Prostate gland (tissue), 2 donors: ENCODE measurements at regions not wholly inside any gene's neighbourhood (a gene's known extent, or its start where the extent isn't known, plus 50 kb on each side); places are given as distances from the start of the nearest gene placed in this dataset.

Experiments used
- CTCF ChIP-seq, 4 experiments: fragments of 200-600 bp in 2 of 4; fragments of 450-650 bp in 2 of 4; sonication (generic) in 2 of 4; IDR thresholded peaks; 1 replicate in 3 of 4; 2 replicates in 1 of 4; pipeline ENCODE4 v1.5.1; 2016 to 2019; ENCODE audit warnings: antibody characterized with exemption in 4 of 4, mild to moderate bottlenecking in 2 of 4, moderate library complexity in 2 of 4
- POLR2AphosphoS5 ChIP-seq: sonication (generic); formaldehyde crosslinking; IDR thresholded peaks from one replicate; pipeline ENCODE4 v1.6.1; 2017; ENCODE audit warnings: antibody characterized with exemption

DNA sequence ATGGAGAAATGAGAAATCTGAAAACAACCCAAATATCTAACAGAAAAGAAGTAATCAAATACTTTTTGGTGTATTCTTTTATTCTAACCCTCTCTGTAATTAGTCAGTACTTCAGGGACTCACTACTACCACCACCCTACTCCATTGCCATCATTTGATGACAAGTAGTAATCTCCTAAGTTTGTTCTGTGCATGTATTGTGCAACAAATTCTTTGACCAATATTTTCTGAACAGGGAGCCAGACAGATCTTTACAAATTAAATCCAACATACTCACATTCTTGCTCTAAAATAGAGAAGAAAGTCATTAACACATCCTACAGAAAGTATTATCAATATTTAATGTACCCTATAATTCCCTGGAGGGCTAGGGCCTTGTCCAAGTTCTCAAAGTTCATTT, 1416.4 kb downstream of the DSC3 start:
- no peak for TF ChIP-seq CTCF (IDR thresholded peaks at IDR 0.05)
- TF ChIP-seq POLR2AphosphoS5, result no peak
